ENCODE measurements at regions not wholly inside any gene's neighbourhood (a gene's known extent, or its start where the extent isn't known, plus 50 kb on each side); places are given as distances from the start of the nearest gene placed in this dataset.

- intact Hi-C loops (cut with micrococcal nuclease): no loop called here
- H3K4me3 ChIP-seq (replicated peaks in 1 of 2; ENCODE audit: low read depth in 1 of 2, low read length in 2 of 2): no peak overlapping the region
- H3K4me2 ChIP-seq (ENCODE audit: low read length): no peak overlapping the region
- DNase-seq (ENCODE audit: low read depth, low spot score) (no peak), ATAC-seq (no peak)
- no peak overlapping the region for H3K27ac ChIP-seq (ENCODE audit: low read depth, low read length)
- POLR2A ChIA-PET: no interaction called here
- no peak overlapping the region for H3K9ac ChIP-seq (ENCODE audit: low read length)
- H4K20me1 ChIP-seq (ENCODE audit: insufficient read depth): no peaks in the 10 kb centered on the region
- CTCF ChIA-PET: no interaction called here
- RAD21 ChIA-PET (ENCODE audit: low non-redundant PET in 1 of 2, low total read pairs in 2 of 2, uncharacterized antibody in 2 of 2, unreplicated experiment in 2 of 2): no interaction called here
- no peak overlapping the region for H2AFZ ChIP-seq (ENCODE audit: low read depth, low read length, poor library complexity, severe bottlenecking)
- H3K36me3 ChIP-seq (ENCODE audit: control insufficient read depth in 1 of 2, insufficient read depth in 2 of 2, low read length in 2 of 2): no peaks in the 10 kb centered on the region
- H3K4me1 ChIP-seq (ENCODE audit: control insufficient read depth in 1 of 2, insufficient read depth in 2 of 2, low read length in 2 of 2): no peaks in the 10 kb centered on the region
- TF ChIP-seq SP1 (IDR thresholded peaks at IDR 0.05; ENCODE audit: low read depth) (no peak), RAD21 (IDR thresholded peaks at IDR 0.05; ENCODE audit: low read depth) (no peak), JUND (IDR thresholded peaks at IDR 0.05) (no peak), POLR2AphosphoS5 (IDR thresholded peaks at IDR 0.05; ENCODE audit: low read depth, low read length) (no peak), CEBPB (IDR thresholded peaks at IDR 0.05; ENCODE audit: low read depth) (no peak), YY1 (IDR thresholded peaks at IDR 0.05; ENCODE audit: extremely low read depth, insufficient replicate concordance, low read depth, low read length) (no peak), ZFX (IDR thresholded peaks at IDR 0.05) (no peak), EGR1 (IDR thresholded peaks at IDR 0.05; ENCODE audit: low read depth) (no peak), ZNF274 (IDR thresholded peaks at IDR 0.05; ENCODE audit: low read depth, low read length) (no peak), SIN3A (IDR thresholded peaks at IDR 0.05; ENCODE audit: low read depth) (no peak), EZH2phosphoT487 (IDR thresholded peaks at IDR 0.05; ENCODE audit: borderline replicate concordance) (no peak), CBX3 (IDR thresholded peaks at IDR 0.05; ENCODE audit: low read depth) (no peak), ATF3 (IDR thresholded peaks at IDR 0.05) (no peak), SRF (IDR thresholded peaks at IDR 0.05; ENCODE audit: low read depth) (no peak), ELF1 (IDR thresholded peaks at IDR 0.05; ENCODE audit: borderline replicate concordance, low read depth) (no peak), EZH2 (IDR thresholded peaks at IDR 0.05) (no peak)
- TF ChIP-seq, protein P1, sequence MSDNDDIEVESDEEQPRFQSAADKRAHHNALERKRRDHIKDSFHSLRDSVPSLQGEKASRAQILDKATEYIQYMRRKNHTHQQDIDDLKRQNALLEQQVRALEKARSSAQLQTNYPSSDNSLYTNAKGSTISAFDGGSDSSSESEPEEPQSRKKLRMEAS (IDR thresholded peaks at IDR 0.05): no peak
- TF ChIP-seq, protein P2, sequence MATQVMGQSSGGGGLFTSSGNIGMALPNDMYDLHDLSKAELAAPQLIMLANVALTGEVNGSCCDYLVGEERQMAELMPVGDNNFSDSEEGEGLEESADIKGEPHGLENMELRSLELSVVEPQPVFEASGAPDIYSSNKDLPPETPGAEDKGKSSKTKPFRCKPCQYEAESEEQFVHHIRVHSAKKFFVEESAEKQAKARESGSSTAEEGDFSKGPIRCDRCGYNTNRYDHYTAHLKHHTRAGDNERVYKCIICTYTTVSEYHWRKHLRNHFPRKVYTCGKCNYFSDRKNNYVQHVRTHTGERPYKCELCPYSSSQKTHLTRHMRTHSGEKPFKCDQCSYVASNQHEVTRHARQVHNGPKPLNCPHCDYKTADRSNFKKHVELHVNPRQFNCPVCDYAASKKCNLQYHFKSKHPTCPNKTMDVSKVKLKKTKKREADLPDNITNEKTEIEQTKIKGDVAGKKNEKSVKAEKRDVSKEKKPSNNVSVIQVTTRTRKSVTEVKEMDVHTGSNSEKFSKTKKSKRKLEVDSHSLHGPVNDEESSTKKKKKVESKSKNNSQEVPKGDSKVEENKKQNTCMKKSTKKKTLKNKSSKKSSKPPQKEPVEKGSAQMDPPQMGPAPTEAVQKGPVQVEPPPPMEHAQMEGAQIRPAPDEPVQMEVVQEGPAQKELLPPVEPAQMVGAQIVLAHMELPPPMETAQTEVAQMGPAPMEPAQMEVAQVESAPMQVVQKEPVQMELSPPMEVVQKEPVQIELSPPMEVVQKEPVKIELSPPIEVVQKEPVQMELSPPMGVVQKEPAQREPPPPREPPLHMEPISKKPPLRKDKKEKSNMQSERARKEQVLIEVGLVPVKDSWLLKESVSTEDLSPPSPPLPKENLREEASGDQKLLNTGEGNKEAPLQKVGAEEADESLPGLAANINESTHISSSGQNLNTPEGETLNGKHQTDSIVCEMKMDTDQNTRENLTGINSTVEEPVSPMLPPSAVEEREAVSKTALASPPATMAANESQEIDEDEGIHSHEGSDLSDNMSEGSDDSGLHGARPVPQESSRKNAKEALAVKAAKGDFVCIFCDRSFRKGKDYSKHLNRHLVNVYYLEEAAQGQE (IDR thresholded peaks at IDR 0.05; ENCODE audit: low read depth): no peak
- TF ChIP-seq, protein P3, sequence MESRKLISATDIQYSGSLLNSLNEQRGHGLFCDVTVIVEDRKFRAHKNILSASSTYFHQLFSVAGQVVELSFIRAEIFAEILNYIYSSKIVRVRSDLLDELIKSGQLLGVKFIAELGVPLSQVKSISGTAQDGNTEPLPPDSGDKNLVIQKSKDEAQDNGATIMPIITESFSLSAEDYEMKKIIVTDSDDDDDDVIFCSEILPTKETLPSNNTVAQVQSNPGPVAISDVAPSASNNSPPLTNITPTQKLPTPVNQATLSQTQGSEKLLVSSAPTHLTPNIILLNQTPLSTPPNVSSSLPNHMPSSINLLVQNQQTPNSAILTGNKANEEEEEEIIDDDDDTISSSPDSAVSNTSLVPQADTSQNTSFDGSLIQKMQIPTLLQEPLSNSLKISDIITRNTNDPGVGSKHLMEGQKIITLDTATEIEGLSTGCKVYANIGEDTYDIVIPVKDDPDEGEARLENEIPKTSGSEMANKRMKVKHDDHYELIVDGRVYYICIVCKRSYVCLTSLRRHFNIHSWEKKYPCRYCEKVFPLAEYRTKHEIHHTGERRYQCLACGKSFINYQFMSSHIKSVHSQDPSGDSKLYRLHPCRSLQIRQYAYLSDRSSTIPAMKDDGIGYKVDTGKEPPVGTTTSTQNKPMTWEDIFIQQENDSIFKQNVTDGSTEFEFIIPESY (IDR thresholded peaks at IDR 0.05; ENCODE audit: extremely low read depth, insufficient replicate concordance, low read length): no peak
- TF ChIP-seq, protein P4, sequence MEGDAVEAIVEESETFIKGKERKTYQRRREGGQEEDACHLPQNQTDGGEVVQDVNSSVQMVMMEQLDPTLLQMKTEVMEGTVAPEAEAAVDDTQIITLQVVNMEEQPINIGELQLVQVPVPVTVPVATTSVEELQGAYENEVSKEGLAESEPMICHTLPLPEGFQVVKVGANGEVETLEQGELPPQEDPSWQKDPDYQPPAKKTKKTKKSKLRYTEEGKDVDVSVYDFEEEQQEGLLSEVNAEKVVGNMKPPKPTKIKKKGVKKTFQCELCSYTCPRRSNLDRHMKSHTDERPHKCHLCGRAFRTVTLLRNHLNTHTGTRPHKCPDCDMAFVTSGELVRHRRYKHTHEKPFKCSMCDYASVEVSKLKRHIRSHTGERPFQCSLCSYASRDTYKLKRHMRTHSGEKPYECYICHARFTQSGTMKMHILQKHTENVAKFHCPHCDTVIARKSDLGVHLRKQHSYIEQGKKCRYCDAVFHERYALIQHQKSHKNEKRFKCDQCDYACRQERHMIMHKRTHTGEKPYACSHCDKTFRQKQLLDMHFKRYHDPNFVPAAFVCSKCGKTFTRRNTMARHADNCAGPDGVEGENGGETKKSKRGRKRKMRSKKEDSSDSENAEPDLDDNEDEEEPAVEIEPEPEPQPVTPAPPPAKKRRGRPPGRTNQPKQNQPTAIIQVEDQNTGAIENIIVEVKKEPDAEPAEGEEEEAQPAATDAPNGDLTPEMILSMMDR (IDR thresholded peaks at IDR 0.05 in 2 of 3, conservative IDR thresholded peaks at IDR 0.05 in 1 of 3; ENCODE audit: borderline replicate concordance in 1 of 3, insufficient read depth in 1 of 3, low read depth in 2 of 3, low read length in 2 of 3): no peak
- H3K79me2 ChIP-seq (ENCODE audit: insufficient read depth, low read length): no peaks in the 10 kb centered on the region
- H3K9me3 ChIP-seq (ENCODE audit: control insufficient read depth in 1 of 2, insufficient read depth in 1 of 2, low read depth in 1 of 2, low read length in 2 of 2): no peaks in the 10 kb centered on the region
- no peaks in the 10 kb centered on the region for H3K9me2 ChIP-seq (ENCODE audit: insufficient read depth)
- no TSS peak for BruUV-seq (replicated peaks)
- peaks cover 34% of the 10 kb centered on the region for H3K27me3 ChIP-seq (ENCODE audit: insufficient read depth, low read length)
Measured at GRCh38 chr16:5378531-5378930, 280.9 kb upstream of the EEF2KMT start.
